ENCODE measurements at regions not wholly inside any gene's neighbourhood (a gene's known extent, or its start where the extent isn't known, plus 50 kb on each side); places are given as distances from the start of the nearest gene placed in this dataset.

DNA sequence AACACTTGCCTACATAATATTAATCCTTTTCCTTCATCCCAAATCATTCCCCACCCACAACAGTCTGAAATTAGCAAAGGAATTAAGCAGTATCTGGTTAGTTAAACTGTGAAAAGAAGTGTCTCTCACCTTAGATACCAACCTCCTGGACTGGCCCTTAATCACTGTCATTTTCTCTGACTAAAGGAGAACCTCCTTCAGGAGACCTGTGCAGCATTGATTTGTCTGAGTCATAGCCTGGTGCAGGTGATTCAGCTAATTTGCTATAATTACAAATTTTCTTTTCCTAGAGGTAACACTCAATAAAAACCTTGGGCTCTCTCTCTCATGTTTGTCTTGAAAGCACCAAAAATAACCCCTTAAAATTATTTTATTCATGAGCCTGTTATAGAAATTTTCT, 279.8 kb upstream of the SEMA6D start:
- Histone ChIP-seq H3K27me3 (replicated peaks; ENCODE audit: insufficient read depth, low read depth, low read length, poor library complexity) (no peaks in the 10 kb centered on the region), H3K27ac (ENCODE audit: low read depth, low read length, poor library complexity, severe bottlenecking) (no peak overlapping the region), H3K4me3 (ENCODE audit: low read depth, low read length, poor library complexity, severe bottlenecking) (no peak overlapping the region), H3K36me3 (ENCODE audit: insufficient read depth, low read length, poor library complexity, severe bottlenecking) (no peaks in the 10 kb centered on the region), H3K9me3 (ENCODE audit: low read depth, low read length, poor library complexity, severe bottlenecking) (no peaks in the 10 kb centered on the region), H3K4me1 (ENCODE audit: insufficient read depth, low read length, poor library complexity, severe bottlenecking) (no peaks in the 10 kb centered on the region)
- ChIA-PET POLR2A (ENCODE audit: low non-redundant PET) (no interaction called here), CTCF (no interaction called here)
- DNase-seq (ENCODE audit: low spot score) = no peak
- BruUV-seq (replicated peaks) = no TSS peak
- TF ChIP-seq, protein P1, sequence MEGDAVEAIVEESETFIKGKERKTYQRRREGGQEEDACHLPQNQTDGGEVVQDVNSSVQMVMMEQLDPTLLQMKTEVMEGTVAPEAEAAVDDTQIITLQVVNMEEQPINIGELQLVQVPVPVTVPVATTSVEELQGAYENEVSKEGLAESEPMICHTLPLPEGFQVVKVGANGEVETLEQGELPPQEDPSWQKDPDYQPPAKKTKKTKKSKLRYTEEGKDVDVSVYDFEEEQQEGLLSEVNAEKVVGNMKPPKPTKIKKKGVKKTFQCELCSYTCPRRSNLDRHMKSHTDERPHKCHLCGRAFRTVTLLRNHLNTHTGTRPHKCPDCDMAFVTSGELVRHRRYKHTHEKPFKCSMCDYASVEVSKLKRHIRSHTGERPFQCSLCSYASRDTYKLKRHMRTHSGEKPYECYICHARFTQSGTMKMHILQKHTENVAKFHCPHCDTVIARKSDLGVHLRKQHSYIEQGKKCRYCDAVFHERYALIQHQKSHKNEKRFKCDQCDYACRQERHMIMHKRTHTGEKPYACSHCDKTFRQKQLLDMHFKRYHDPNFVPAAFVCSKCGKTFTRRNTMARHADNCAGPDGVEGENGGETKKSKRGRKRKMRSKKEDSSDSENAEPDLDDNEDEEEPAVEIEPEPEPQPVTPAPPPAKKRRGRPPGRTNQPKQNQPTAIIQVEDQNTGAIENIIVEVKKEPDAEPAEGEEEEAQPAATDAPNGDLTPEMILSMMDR (conservative IDR thresholded peaks at IDR 0.05; ENCODE audit: low read depth, low read length) = no peak
- TF ChIP-seq EZH2 (IDR thresholded peaks at IDR 0.05; ENCODE audit: borderline replicate concordance, low read depth, low read length, poor library complexity, severe bottlenecking) = no peak
- intact Hi-C loops (cut with micrococcal nuclease; ENCODE audit: unreplicated experiment) = no loop called here

DNA sequence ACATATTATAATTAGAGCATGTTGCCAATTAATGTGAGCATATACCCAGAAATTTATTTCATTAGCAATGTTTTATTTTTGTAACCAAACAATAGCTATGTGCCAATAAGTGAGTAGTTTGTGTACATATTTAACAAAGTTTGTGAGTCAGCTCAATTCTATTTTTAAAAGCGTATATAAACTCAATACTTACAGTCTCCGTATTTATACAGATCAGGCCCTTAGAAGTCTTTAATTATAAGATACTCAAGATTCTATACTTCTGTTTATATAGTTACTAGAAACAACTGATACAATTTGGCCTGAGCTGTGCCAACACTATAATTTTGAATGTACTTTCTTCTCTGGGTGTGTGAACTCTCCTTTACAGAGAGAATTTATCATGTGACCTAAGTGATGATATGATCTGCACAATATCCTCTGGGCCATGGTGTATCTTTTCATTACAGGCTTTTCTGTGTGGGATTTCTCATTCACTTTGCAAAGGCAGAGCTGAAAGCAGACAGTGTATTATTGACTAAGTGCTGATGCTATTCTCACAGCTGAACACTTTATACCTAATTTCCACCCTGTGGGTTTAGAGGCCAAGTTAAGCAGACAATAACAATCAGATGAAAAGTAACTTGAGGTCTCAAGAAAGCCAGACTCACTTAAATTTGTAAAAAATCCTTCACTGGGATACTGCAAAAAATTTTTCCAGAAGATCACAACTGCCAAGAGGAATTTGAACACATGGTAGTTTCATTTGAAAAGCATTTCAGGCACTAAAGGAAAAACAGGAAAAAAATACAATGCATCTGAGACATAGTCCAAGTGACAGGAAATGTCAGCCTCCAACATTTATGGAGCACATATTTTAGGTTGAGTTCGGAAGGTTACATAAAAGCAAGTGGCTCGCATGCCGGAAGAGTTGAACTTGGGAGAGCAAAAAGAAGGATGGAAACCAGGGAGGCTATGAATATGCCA, 277.9 kb upstream of the SEMA6D start:
- no peak overlapping the region for H3K4me3 ChIP-seq (ENCODE audit: low read depth, low read length, poor library complexity, severe bottlenecking)
- no peaks in the 10 kb centered on the region for H3K27me3 ChIP-seq (replicated peaks; ENCODE audit: insufficient read depth, low read depth, low read length, poor library complexity)
- POLR2A ChIA-PET (ENCODE audit: low non-redundant PET) = no interaction called here
- no peak for DNase-seq (ENCODE audit: low spot score)
- intact Hi-C loops (cut with micrococcal nuclease; ENCODE audit: unreplicated experiment) = no loop called here
- H3K9me3 ChIP-seq (ENCODE audit: low read depth, low read length, poor library complexity, severe bottlenecking) = no peaks in the 10 kb centered on the region
- H3K27ac ChIP-seq (ENCODE audit: low read depth, low read length, poor library complexity, severe bottlenecking) = no peak overlapping the region
- H3K4me1 ChIP-seq (ENCODE audit: insufficient read depth, low read length, poor library complexity, severe bottlenecking) = no peaks in the 10 kb centered on the region
- no peaks in the 10 kb centered on the region for H3K36me3 ChIP-seq (ENCODE audit: insufficient read depth, low read length, poor library complexity, severe bottlenecking)
- CTCF ChIA-PET = no interaction called here
- BruUV-seq (replicated peaks) = no TSS peak
- no peak for TF ChIP-seq EZH2 (IDR thresholded peaks at IDR 0.05; ENCODE audit: borderline replicate concordance, low read depth, low read length, poor library complexity, severe bottlenecking)
- TF ChIP-seq, protein P1 (conservative IDR thresholded peaks at IDR 0.05; ENCODE audit: low read depth, low read length) = no peak

DNA sequence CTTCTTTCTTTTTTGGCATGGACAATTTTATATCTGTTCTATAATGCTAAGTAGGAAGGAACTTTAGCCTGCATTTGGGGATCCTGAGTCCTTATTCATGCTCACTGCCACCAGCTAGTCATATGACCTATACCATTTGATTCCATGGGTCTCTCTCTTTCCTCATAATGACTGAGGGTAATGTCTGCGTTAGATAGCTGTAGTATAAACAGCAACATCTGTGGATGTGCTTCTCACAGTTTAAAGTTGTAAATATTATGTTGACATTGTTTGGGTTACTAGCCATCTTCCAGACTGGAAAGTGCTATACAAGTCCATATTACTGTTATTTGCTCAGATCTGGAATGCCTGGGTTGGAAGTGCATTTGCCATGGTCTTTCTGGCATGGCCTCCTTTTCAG, 274.9 kb upstream of the SEMA6D start:
- BruUV-seq (replicated peaks) = no TSS peak
- Histone ChIP-seq H3K4me1 (ENCODE audit: insufficient read depth, low read length, poor library complexity, severe bottlenecking) (no peaks in the 10 kb centered on the region), H3K27me3 (replicated peaks; ENCODE audit: insufficient read depth, low read depth, low read length, poor library complexity) (no peaks in the 10 kb centered on the region), H3K27ac (ENCODE audit: low read depth, low read length, poor library complexity, severe bottlenecking) (no peak overlapping the region), H3K9me3 (ENCODE audit: low read depth, low read length, poor library complexity, severe bottlenecking) (no peaks in the 10 kb centered on the region), H3K4me3 (ENCODE audit: low read depth, low read length, poor library complexity, severe bottlenecking) (no peak overlapping the region), H3K36me3 (ENCODE audit: insufficient read depth, low read length, poor library complexity, severe bottlenecking) (no peaks in the 10 kb centered on the region)
- no peak for TF ChIP-seq EZH2 (IDR thresholded peaks at IDR 0.05; ENCODE audit: borderline replicate concordance, low read depth, low read length, poor library complexity, severe bottlenecking)
- TF ChIP-seq, protein P1 (conservative IDR thresholded peaks at IDR 0.05; ENCODE audit: low read depth, low read length) = no peak
- ChIA-PET POLR2A (ENCODE audit: low non-redundant PET) (interaction anchor here (0.6 kb wide), 1 partner anchor 121 kb away, joined by 5 read pairs; no protein-coding TSS in a partner anchor), CTCF (no interaction called here)
- intact Hi-C loops (cut with micrococcal nuclease; ENCODE audit: unreplicated experiment) = no loop called here
- no peak for DNase-seq (ENCODE audit: low spot score)
